Aorta (tissue), 5 donors: ENCODE measurements at regions not wholly inside any gene's neighbourhood (a gene's known extent, or its start where the extent isn't known, plus 50 kb on each side); places are given as distances from the start of the nearest gene placed in this dataset.
"Not testable (repeated sequence)": the region's sequence is repeated elsewhere in the genome, so short reads cannot be mapped to it uniquely, and the experiment has no call there.

Experiments
- ATAC-seq: fragments of 200-7000 bp; cut with Tn5 transposase; one replicate; pipeline ENCODE4 v1.9.1; 2022; ENCODE audit warnings: moderate library complexity; ENCODE audit not compliant: low FRiP score
- DNase-seq, 2 donors: peaks; one replicate each; pipeline ENCODE4 v3.0.0-alpha.2; 2020
- H3K27ac ChIP-seq, 2 donors: one replicate each; pipeline ENCODE4 v1.5.1; 2013; ENCODE audit warnings: low read length in 2 of 2, mild to moderate bottlenecking in 2 of 2, moderate library complexity in 2 of 2, control low read depth in 1 of 2, inconsistent platforms in 1 of 2, low read depth in 1 of 2
- H3K27me3 ChIP-seq, 2 donors: one replicate each; pipeline ENCODE4 v1.6.1; 2013; ENCODE audit warnings: control low read depth in 1 of 2, low read length in 1 of 2, mild to moderate bottlenecking in 1 of 2, moderate library complexity in 1 of 2; ENCODE audit not compliant: insufficient read depth in 2 of 2, control insufficient read depth in 1 of 2
- H3K36me3 ChIP-seq, 2 donors: one replicate each; pipeline ENCODE4 v1.6.1; 2013; ENCODE audit warnings: control low read depth in 1 of 2, low read length in 1 of 2, mild to moderate bottlenecking in 1 of 2; ENCODE audit not compliant: insufficient read depth in 2 of 2, control insufficient read depth in 1 of 2
- H3K4me1 ChIP-seq, 2 donors: one replicate each; pipeline ENCODE4 v1.6.1; 2013; ENCODE audit warnings: low read length in 2 of 2, control low read depth in 1 of 2, mild to moderate bottlenecking in 1 of 2, moderate library complexity in 1 of 2; ENCODE audit not compliant: insufficient read depth in 2 of 2, control insufficient read depth in 1 of 2
- H3K4me3 ChIP-seq, 2 donors: one replicate each; pipeline ENCODE4 v1.5.1; 2013; ENCODE audit warnings: low read length in 2 of 2, control low read depth in 1 of 2, mild to moderate bottlenecking in 1 of 2
- H3K9me3 ChIP-seq: one replicate; pipeline ENCODE4 v1.6.1; 2013; ENCODE audit warnings: mild to moderate bottlenecking, low read length; ENCODE audit not compliant: control insufficient read depth
- WGBS, 2 donors: extraction: QIAGEN DNeasy Blood & Tissue Kit; methylation state at CpG; one replicate each; pipeline ENCODE4 v1.1.7; 2013; 5-methylcytosine and 5-hydroxymethylcytosine counted together
- intact Hi-C, 2 donors: fragments of 100-400 bp; cut with DNase I; formaldehyde crosslinking; loops; one replicate each; pipeline versions ENCODE4 v1.14.2 to v1.15.0; 2022
- donor health status: healthy with polysubstance abuse.
- donor health status: Bipolar disorder and iron deficiency.
- donor health status: DM: no; HTN: no; CAD: no.
- donor health status: DM: no; HTN: no; CAD: no.
- donor health status: DM: yes; HTN: yes; CAD: no.

DNA sequence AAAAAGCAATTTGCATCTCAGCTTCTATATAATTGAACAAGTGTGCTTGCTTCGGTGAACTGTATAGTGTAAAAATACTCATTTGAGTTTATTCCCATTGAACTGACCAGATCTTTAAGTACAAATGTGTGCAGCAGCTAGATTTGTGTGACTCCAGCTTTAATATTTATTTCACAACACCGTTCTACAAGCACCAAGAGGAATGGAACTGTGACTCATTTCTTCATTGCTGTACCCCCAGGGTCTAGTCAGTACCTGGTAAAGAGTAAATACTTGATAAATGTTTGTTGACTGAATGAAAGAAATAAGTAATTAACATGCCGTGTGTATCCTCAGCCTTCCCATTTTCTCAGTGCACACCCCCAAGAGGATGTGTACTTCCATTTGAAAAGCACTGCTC is 464.8 kb downstream of the CBLN4 start:
- WGBS, 2 donors = 63 to 64% methylated on average over 3 of the region's 3 CpGs
- H3K4me1 ChIP-seq = no peaks in the 10 kb centered on the region
- no peak overlapping the region for H3K27ac ChIP-seq
- no peaks in the 10 kb centered on the region for H3K27me3 ChIP-seq
- H3K4me3 ChIP-seq = no peak overlapping the region
- no peaks in the 10 kb centered on the region for H3K36me3 ChIP-seq
- ATAC-seq (no peak), DNase-seq (no peak)
- no peaks in the 10 kb centered on the region for H3K9me3 ChIP-seq
- intact Hi-C loops = no loop called here

DNA sequence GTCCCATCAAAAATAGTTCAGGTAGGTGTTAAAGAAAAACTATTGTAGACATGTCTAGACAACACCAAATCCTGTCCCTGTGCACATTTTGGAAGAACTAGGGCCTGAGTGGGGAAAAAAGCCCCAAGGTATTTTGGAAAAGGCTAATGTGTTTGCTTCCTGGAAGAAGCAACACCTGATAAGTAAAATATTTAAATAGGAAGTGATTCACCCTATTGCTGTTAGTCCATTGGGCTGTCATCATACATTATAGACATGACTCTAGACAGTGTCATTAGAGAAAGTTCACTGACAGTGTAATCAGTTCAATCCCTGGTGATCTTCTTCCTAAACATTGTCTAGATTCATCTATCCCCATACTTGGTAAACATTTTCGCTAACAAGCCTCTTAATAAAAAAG is 465.3 kb downstream of the CBLN4 start:
- intact Hi-C loops = no loop called here
- no peak for ATAC-seq
- 95 to 96% methylated on average over 1 of the region's 1 CpG for WGBS, 2 donors
- no peak for DNase-seq
- Histone ChIP-seq H3K4me1 (no peaks in the 10 kb centered on the region), H3K36me3 (no peaks in the 10 kb centered on the region), H3K27me3 (no peaks in the 10 kb centered on the region), H3K9me3 (no peaks in the 10 kb centered on the region), H3K4me3 (no peak overlapping the region), H3K27ac (no peak overlapping the region)

DNA sequence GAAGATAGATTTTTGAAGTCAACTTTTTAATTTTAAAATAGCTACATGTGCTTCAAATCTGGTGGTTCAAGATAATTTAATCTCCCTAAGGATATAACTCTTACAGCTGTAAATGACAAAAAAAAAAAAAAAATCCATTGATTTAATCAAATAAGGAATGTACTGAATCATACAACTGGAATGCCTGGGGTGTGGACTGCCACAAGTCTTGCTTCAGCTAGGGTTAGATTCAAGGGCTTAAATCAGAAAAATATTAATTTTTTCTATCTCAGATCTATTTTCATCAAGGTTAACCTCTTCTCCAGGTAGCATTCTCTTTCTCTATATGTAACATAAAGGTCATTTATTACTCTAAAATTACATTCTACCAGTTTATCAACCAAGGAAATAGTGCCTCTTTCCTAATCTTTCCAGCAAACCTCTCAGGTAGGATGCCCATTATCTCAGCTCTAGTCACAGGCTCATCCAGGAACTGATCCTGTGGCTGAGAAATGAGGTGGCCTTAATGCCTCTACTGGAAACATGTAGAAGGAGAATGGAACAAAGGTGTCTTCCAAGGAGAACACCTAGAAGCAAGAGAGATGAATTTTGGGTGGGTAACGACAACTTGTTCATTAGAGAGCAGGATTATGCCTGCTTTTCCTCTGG is 466.9 kb downstream of the CBLN4 start:
- H3K27me3 ChIP-seq = no peaks in the 10 kb centered on the region
- 96 to 100% methylated on average over 1 of the region's 1 CpG for WGBS, 2 donors

DNA sequence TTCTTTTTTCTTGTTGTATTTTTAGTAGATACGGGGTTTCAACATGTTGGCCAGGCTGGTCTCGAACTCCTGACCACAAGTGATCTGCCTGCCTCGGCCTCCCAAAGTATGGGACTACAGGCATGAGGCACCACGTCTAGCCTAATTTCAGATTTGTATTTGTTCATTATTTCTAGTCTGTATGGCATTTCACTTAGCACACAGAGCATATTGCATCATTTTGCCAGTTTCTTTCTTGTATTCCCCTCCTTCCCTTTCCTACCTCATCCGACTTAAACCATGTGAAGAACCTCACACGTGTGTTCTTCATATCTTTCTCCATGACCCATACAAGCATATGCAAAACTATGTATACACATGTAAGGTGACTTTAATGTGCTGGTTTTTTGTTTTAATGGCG is 470.0 kb downstream of the CBLN4 start:
- DNase-seq (no peak), ATAC-seq (no peak)
- WGBS, 2 donors = 76 to 80% methylated on average over 7 of the region's 7 CpGs
- H3K4me3 ChIP-seq = no peak overlapping the region
- no peaks in the 10 kb centered on the region for H3K27me3 ChIP-seq
- H3K36me3 ChIP-seq = no peaks in the 10 kb centered on the region
- H3K4me1 ChIP-seq = no peaks in the 10 kb centered on the region
- H3K27ac ChIP-seq = no peak overlapping the region
- H3K9me3 ChIP-seq = no peaks in the 10 kb centered on the region
- intact Hi-C loops = no loop called here

More for the DNA sequence above, 466.9 kb downstream of the CBLN4 start:
- intact Hi-C loops = no loop called here
- ATAC-seq = no peak
- DNase-seq = no peak
- H3K27ac ChIP-seq = no peak overlapping the region
- no peaks in the 10 kb centered on the region for H3K36me3 ChIP-seq
- no peak overlapping the region for H3K4me3 ChIP-seq
- H3K4me1 ChIP-seq = no peaks in the 10 kb centered on the region
- no peaks in the 10 kb centered on the region for H3K9me3 ChIP-seq

DNA sequence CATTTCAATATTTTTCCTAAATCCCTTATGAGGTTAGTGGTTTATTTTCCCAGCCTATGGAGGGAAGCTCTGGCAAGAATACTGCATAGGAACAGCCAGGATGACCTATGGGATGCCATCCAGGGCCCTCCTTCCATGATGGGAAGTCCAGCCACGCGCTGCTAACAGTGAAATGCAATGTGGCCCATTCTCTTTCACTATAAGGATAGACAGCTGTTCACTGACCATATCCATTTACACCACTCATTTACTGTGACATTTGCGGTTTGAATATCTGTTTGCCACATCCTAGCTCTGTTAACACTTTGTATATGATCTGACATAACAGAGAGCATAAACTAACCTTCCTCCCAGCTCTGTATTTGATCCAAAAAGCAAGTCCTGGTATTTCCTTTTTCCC is 471.7 kb downstream of the CBLN4 start:
- intact Hi-C loops = no loop called here
- Histone ChIP-seq H3K36me3 (no peaks in the 10 kb centered on the region), H3K27ac (no peak overlapping the region), H3K4me1 (no peaks in the 10 kb centered on the region), H3K4me3 (no peak overlapping the region), H3K9me3 (no peaks in the 10 kb centered on the region), H3K27me3 (no peaks in the 10 kb centered on the region)
- DNase-seq = no peak
- ATAC-seq = no peak
- 96 to 97% methylated on average over 3 of the region's 3 CpGs for WGBS, 2 donors

DNA sequence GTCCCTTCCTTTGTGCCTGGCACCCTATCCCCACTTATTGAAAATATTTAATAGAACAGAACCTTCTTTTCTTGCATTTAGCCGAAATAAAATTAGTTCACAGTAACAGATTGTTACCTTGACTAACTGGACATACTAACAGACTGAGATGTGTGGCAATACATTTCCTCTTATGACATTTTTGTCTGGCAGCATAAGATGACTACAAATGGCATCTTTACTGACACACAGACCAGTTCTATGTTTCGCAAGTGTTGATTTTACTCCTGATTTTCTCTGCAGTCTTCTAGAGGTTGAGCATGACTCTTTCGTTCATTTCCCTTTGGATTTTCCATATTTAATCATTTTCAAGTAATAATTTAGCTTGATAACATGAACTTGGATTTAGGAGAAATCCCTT is 474.6 kb downstream of the CBLN4 start:
- ATAC-seq = no peak
- no peak for DNase-seq
- H3K4me1 ChIP-seq = no peaks in the 10 kb centered on the region
- WGBS, 2 donors = 94 to 97% methylated on average over 3 of the region's 3 CpGs
- no peaks in the 10 kb centered on the region for H3K9me3 ChIP-seq
- no peaks in the 10 kb centered on the region for H3K27me3 ChIP-seq
- intact Hi-C loops = no loop called here
- H3K4me3 ChIP-seq = no peak overlapping the region
- no peak overlapping the region for H3K27ac ChIP-seq
- no peaks in the 10 kb centered on the region for H3K36me3 ChIP-seq

DNA sequence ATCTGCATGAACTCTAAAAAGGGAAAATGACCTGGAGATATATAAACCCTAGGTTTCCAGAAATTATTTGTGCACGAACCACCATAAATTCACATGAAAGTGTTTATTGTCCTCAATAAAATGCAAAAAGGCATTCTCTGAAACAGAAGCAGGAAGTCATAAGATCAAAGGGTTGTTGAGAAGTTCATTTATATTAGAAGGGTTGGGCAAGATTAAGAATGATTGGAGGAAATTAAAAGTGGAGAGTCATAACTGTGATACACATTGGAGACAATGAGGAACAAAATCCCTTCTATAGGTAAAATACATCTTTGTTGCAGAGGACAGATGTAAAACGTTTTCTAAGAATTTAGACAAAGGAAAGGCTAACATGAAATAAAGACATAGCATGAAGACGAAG is 476.8 kb downstream of the CBLN4 start:
- 64 to 69% methylated on average over 3 of the region's 3 CpGs for WGBS, 2 donors
- no peak for ATAC-seq
- intact Hi-C loops = no loop called here

DNA sequence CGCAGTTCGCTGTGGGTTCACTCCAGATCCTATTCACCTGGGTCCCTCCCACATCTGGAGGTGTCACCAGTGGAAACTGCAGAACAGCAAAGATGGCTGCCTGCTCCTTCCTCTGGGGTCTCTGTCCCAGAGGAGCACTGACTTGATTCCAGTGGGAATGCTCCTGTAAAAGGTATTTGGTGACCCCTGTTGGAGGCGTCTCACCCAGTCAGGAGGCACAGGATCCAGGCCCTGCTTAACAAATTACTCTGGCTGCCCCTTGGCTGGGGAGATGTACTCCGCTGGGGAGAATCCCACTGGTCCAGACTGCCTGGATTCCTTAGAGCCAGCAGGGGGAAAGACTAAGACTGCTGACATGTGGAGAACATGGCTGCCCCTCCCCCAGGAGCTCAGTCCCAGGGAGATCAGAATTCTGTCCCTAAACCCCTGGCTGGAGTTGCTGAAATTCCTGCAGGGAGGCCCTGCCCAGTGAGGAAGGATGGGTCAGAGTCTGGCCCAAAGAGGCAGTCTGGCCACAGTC is 483.0 kb downstream of the CBLN4 start:
- no peak for ATAC-seq
- H3K27ac ChIP-seq = no peak overlapping the region
- 90 to 97% methylated on average over 4 of the region's 4 CpGs for WGBS, 2 donors
- H3K4me1 ChIP-seq = no peaks in the 10 kb centered on the region
- no peaks in the 10 kb centered on the region for H3K27me3 ChIP-seq
- H3K9me3 ChIP-seq = no peaks in the 10 kb centered on the region
- no peaks in the 10 kb centered on the region for H3K36me3 ChIP-seq
- intact Hi-C loops = no loop called here
- H3K4me3 ChIP-seq = no peak overlapping the region
- DNase-seq = no peak

More for the DNA sequence above, 476.8 kb downstream of the CBLN4 start:
- Histone ChIP-seq H3K27me3 (no peaks in the 10 kb centered on the region), H3K9me3 (no peaks in the 10 kb centered on the region), H3K4me3 (no peak overlapping the region), H3K4me1 (no peaks in the 10 kb centered on the region), H3K27ac (no peak overlapping the region), H3K36me3 (no peaks in the 10 kb centered on the region)
- DNase-seq = no peak

DNA sequence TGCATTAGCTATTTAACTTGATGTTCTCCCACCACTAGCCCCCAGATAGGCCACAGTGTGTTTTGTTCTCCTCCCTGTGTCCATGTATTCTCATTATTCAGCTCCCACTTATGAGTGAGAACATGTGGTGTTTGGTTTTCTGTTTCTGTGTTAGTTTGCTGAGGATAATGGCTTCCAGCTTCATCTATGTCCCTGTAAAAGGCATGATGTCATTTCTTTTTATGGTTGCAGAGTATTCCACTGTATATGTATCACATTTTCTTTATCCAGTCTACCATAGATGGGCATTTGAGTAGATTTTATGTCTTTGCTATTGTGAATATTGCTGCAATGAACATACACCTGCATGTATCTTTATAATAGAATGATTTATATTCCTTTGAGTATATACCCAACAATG is 487.7 kb downstream of the CBLN4 start:
- H3K36me3 ChIP-seq, H3K27ac ChIP-seq, intact Hi-C loops, ATAC-seq, H3K4me1 ChIP-seq, H3K4me3 ChIP-seq, DNase-seq, H3K9me3 ChIP-seq, H3K27me3 ChIP-seq: not testable (repeated sequence)
